NCI-H2227 treated with DMSO at 0.1 percent for 48 hours (cell line): ENCODE measurements at regions not wholly inside any gene's neighbourhood (a gene's known extent, or its start where the extent isn't known, plus 50 kb on each side); places are given as distances from the start of the nearest gene placed in this dataset.

Experiments
- DNase-seq: peaks from one replicate; lab custom pipeline; 2025; lab: John Stamatoyannopoulos, UW

DNA sequence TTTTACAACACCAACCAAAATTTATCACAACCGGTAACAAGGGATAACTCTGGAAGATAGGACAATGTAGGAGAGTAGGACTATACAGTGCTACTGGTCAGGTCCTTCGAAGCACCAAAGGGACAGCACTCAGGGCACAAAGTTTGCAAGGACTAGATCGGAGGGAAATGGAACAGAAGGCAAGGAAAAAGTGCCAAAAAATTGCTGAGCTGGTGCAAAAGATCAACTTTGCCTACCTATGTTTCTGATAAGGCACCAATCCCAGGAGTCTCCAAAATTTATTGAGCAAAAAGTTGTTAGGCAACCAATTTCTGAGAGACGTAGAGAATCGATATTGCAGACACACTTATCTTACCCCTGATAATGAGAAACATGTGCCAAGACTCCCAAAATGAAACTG is 160.0 kb upstream of the PLEKHA5 start:
- DNase-seq = no peak

- no peak for DNase-seq
Measured at GRCh38 chr12:18970603-18971002, 158.9 kb upstream of the PLEKHA5 start.

GRCh38 chr12:18971932-18972331 is 157.6 kb upstream of the PLEKHA5 start:
- no peak for DNase-seq

DNA sequence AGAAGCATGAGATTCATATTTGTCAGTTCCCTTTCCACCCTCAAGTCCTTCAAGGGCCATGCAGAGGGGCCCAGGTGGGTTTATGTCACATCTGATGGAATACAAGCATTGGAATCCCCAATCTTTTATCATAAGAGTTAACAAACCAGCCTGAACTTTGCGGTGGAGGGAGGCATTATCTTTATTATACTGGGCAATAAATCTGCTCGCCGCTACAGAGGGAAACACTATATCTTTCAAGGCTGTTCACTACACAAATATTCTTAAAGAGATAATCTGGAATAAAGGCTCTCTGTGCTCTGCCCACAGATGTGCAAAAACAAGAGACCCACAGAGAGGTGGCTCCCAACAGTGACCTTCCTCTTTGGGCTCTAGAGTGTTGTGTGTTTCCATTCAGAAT is 153.6 kb upstream of the PLEKHA5 start:
- no peak for DNase-seq

DNA sequence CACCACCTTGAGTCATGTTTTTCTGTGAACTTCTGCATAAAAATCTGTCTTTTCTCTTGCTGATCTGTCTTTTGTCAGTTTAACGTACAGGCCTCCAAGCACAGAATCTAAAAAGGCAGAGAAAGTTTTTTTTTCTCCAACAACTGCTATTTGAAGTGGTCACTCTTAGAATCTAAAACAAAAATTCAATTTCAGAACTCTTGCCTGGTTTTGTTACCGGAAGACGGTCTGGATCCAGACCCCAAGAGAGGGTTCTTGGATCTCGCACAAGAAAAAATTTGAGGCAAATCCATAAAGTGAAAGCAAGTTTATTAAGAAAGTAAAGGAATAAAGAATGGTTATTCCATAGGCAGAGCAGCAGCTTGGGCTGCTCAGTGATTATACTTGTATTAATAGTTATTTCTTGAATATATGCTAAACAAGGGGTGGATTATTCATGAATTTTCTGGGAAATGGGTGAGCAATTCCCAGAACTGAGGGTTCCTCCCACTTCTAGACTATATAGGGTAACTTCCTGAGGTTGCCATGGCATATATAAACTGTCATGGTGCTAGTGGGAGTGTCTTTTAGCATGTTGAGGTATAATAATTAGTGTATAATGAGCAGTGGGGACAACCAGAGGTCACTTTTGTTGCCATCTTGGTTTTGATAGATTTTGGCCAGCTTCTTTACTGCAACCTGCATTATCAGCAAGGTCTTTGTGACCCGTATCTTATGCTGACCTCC is 150.0 kb upstream of the PLEKHA5 start:
- DNase-seq = no peak

GRCh38 chr12:18981732-18982131 is 147.8 kb upstream of the PLEKHA5 start:
- DNase-seq = no peak

GRCh38 chr12:18982226-18982949 is 147.1 kb upstream of the PLEKHA5 start:
- DNase-seq = no peak

GRCh38 chr12:18983854-18984253 is 145.7 kb upstream of the PLEKHA5 start:
- DNase-seq = no peak

DNA sequence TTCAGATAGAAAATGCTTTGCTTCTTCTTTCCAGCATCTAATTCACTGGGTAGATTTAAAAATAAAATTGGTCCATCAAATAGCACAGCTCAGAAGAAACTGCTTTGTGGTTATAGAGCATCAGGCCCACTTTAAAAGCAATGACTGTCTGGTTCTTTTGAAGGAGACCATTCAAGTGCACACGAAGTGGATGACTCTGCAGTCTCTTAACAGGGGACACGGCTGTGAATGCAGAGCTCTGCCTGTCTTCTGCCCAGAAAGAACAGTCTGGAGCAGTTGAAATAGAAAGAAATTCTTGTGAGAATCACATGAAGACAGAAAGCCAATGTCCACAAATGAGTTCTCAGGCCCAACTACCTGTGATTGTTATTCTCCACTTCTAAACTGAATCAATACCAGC is 138.7 kb upstream of the PLEKHA5 start:
- DNase-seq = no peak

DNA sequence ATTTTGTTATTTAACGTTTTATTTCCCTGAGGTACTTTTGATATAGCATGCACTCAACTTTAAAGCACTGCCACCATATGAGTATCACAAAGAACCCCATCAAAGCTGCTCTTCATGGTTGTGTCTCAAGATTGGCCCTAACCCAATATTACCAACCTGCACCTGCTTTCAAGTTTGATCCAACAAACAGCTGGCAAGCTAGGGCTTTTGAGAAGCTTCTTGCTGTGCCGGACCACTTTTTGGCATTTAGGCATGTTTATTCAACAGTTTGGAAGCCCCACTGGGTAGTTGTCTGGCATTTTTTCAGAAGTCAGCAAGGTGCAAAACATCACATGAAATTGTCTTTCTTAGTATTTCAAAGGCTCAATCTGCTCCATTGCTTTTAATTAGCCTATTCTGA is 137.2 kb upstream of the PLEKHA5 start:
- no peak for DNase-seq

GRCh38 chr12:18998343-18999261 is 130.9 kb upstream of the PLEKHA5 start:
- no peak for DNase-seq

GRCh38 chr12:19000836-19001235 is 128.7 kb upstream of the PLEKHA5 start:
- no peak for DNase-seq

GRCh38 chr12:19002216-19002615 is 127.3 kb upstream of the PLEKHA5 start:
- DNase-seq = no peak

GRCh38 chr12:19003141-19003540 is 126.4 kb upstream of the PLEKHA5 start:
- DNase-seq = no peak

DNA sequence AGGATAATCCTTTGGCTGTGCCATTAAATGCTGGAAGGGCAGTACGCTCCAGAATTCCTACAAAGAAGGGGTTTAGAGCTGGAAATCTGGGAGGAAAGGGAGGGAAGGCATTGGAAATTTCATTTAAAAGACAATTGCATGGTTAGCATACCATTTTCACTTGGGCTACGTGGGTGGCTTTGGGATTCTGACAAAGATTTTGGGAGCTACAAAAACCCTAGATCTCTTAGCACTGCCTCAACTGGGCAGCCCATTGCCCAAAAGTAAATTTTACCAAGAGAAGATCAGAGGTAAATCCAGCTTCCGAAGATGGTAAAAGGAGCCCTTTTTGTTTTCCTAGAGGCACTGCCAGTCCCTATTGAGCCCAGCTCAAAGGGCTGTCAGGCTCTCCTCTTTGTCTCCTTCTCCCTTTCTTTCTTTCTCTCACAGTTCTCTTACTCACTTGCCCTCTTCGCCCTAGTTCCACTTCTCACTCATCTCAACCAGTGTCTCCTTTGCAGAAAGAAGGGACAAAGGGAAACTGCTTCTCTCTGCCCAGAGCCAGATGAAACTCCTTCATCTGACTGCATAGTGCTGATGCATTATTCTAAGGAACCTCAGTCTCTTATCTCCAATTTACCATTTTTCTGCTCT is 125.4 kb upstream of the PLEKHA5 start:
- DNase-seq = no peak

- DNase-seq = no peak
Measured at GRCh38 chr12:19005257-19005801, 124.2 kb upstream of the PLEKHA5 start.

DNA sequence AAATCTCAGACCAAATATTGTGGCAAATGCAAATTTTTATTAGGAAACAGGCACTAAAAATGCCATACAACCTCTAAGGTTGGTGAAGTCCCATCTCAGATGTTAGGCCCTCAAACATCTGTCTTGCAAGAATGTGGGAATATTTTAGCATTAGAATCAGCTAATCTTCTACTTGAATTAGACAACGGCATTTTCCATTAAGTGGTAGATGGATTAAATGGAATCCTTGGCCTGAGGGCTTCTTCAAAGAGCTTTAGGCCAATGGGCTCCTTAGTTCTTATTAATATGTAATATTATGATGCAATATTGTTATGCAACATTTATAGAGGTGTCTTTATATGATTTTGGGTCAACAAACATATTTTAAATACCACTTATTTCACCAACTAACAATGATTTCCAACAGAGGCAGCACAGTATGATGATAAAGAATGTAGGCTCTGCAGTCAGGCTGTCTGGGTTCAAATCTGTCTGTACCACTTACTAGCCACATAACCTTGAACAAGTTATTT is 122.9 kb upstream of the PLEKHA5 start:
- DNase-seq = no peak

DNA sequence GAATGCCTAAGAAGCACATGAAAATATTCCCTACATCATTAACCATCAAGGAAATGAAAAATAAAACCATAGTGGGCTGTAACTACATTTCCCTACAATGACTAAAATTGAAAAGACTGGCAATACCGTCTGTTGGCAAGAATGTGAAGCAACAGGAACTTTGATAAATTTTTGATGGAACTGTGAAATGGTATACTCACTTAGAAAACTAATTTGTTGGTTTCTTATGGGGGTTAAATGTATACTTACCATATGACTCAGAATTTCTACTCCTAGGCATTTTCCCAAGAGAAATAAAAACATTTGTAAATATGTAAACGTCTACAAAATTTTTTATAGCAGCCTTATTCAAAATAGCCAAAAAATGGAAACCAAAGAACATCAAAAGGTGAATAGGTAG is 121.4 kb upstream of the PLEKHA5 start:
- DNase-seq = no peak

DNA sequence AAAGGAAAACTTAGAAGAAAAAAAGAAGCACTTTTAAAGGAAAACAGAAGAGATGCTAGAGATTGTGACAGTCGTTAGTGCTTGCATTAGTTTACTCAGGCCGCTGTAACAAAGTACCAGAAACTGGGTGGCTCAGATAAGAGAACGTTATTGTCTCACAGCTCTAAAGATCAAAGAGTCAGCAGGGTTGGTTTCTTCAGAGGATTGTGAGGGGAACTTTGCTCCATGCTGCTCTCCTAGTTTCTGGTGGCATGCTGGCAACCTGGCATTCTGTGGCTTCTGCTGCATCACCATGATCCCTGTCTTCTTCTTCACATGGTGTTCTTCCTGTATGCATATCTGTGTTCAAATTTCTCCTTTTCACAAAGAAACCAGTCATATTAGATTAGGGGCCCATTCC is 119.4 kb upstream of the PLEKHA5 start:
- DNase-seq = no peak

GRCh38 chr12:19010726-19011125 is 118.8 kb upstream of the PLEKHA5 start:
- no peak for DNase-seq

- DNase-seq = no peak
Measured at GRCh38 chr12:19012965-19013364, 116.6 kb upstream of the PLEKHA5 start.

DNA sequence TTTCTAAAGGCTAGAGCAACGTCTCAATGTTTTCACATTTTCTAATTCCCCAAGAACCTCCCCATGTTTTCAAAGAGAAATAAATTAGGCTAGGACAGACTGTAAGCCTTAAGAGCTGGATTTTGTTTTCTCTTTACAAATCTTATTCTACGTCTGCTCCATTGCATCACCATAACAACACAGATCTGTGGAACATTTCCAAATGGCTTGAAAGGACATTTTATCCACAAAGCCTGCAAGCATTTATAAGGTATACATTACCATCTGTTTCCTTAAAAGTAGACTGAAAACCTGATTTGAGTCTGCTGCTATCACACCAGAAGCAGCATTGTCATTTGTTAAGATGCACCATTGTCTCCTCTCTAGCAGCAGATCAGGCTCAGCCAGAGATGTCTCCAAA is 115.3 kb upstream of the PLEKHA5 start:
- DNase-seq = no peak
